HCT116 (cell line): ENCODE measurements at regions not wholly inside any gene's neighbourhood (a gene's known extent, or its start where the extent isn't known, plus 50 kb on each side); places are given as distances from the start of the nearest gene placed in this dataset.

Source experiments
- ATAC-seq: fragments of 200-7000 bp; cut with Tn5 transposase; 2 replicates; pipeline ENCODE4 v1.9.1; 2020; ENCODE audit warnings: mild to moderate bottlenecking, moderate library complexity
- BruUV-seq: library from RNA; stranded (reverse); fragments of 400-500 nt; replicated peaks from 2 replicates; lab custom pipeline; 2021; lab: Mats Ljungman, UMichigan
- CTCF ChIA-PET: fragments of 300-600 bp; sonication (Branson Sonifier 250); formaldehyde crosslinking; loops from one replicate; lab custom pipeline; 2021; ENCODE audit warnings: antibody characterized with exemption; lab: Charles Lee
- POLR2A ChIA-PET: fragments of 300-600, 350-600 bp; sonication (Branson Sonifier 250); formaldehyde crosslinking; loops from one replicate; lab custom pipeline; 2021; ENCODE audit warnings: antibody characterized with exemption; lab: Charles Lee
- RAD21 ChIA-PET, 2 experiments: fragments of 300-600 bp; sonication (Branson Sonifier 250); formaldehyde crosslinking; loops; one replicate each; lab custom pipeline; 2023; ENCODE audit warnings: low total read pairs in 2 of 2; ENCODE audit not compliant: uncharacterized antibody in 2 of 2, unreplicated experiment in 2 of 2, low non-redundant PET in 1 of 2; lab: Charles Lee
- DNase-seq: peaks from one replicate; pipeline ENCODE4 v3.0.0-alpha.2; 2010; ENCODE audit warnings: low read depth, low spot score
- H2AFZ ChIP-seq: fragments of 200-600 bp; shearing (Covaris generic), sonication (generic); 2 replicates; pipeline ENCODE4 v1.6.1; 2017; ENCODE audit warnings: low read depth, mixed run types, mixed read lengths, antibody characterized with exemption, low read length; ENCODE audit not compliant: poor library complexity, severe bottlenecking
- H3K27ac ChIP-seq: 2 replicates; pipeline ENCODE4 v1.5.1; 2012; ENCODE audit warnings: low read depth, low read length
- H3K27me3 ChIP-seq: fragments of 200-600 bp; sonication (generic); 2 replicates; pipeline ENCODE4 v1.6.1; 2016; ENCODE audit warnings: mixed run types, low read length, mixed read lengths; ENCODE audit not compliant: insufficient read depth
- H3K36me3 ChIP-seq, 2 experiments: fragments of 200-500 bp in 1 of 2; fragments of 200-600 bp in 1 of 2; sonication (Bioruptor generic) in 1 of 2; sonication (generic) in 1 of 2; 2 replicates each; pipeline versions ENCODE4 v1.5.1 to v1.6.1; 2014 to 2016; ENCODE audit warnings: low read length in 2 of 2, inconsistent platforms in 1 of 2, mixed read lengths in 1 of 2, mixed run types in 1 of 2; ENCODE audit not compliant: insufficient read depth in 2 of 2, control insufficient read depth in 1 of 2
- H3K4me1 ChIP-seq, 2 experiments: fragments of 200-600 bp in 1 of 2; sonication (generic) in 1 of 2; 2 replicates each; pipeline versions ENCODE4 v1.5.1 to v1.6.1; 2012 to 2017; ENCODE audit warnings: low read length in 2 of 2, inconsistent platforms in 1 of 2, mild to moderate bottlenecking in 1 of 2, mixed read lengths in 1 of 2, mixed run types in 1 of 2, moderate library complexity in 1 of 2; ENCODE audit not compliant: insufficient read depth in 2 of 2, control insufficient read depth in 1 of 2
- H3K4me2 ChIP-seq: fragments of 200-600 bp; sonication (generic); 2 replicates; pipeline ENCODE4 v1.6.1; 2017; ENCODE audit warnings: mixed run types, low read length, mixed read lengths
- H3K4me3 ChIP-seq, 2 experiments: fragments of 200-600 bp in 1 of 2; sonication (generic) in 1 of 2; replicated peaks in 1 of 2; 2 replicates each; pipeline ENCODE4 v1.5.1; 2011 to 2016; ENCODE audit warnings: low read length in 2 of 2, control low read depth in 1 of 2, low read depth in 1 of 2, mild to moderate bottlenecking in 1 of 2, mixed read lengths in 1 of 2, mixed run types in 1 of 2
- H3K79me2 ChIP-seq: fragments of 200-600 bp; sonication (generic); 2 replicates; pipeline ENCODE4 v1.6.1; 2017; ENCODE audit warnings: mild to moderate bottlenecking, mixed run types, low read length, moderate library complexity, mixed read lengths; ENCODE audit not compliant: insufficient read depth
- H3K9ac ChIP-seq: fragments of 200-600 bp; sonication (generic); 2 replicates; pipeline ENCODE4 v1.6.1; 2016; ENCODE audit warnings: low read length, mixed read lengths
- H3K9me2 ChIP-seq: fragments of 200-600 bp; sonication (generic), shearing (Covaris generic); 2 replicates; pipeline ENCODE4 v1.6.1; 2017; ENCODE audit warnings: mixed run types, mild to moderate bottlenecking, moderate library complexity; ENCODE audit not compliant: insufficient read depth
- H3K9me3 ChIP-seq, 2 experiments: fragments of 200-500 bp in 1 of 2; fragments of 200-600 bp in 1 of 2; sonication (Bioruptor generic) in 1 of 2; sonication (generic) in 1 of 2; 2 replicates each; pipeline ENCODE4 v1.6.1; 2014 to 2017; ENCODE audit warnings: low read length in 2 of 2, mixed read lengths in 2 of 2, inconsistent platforms in 1 of 2, low read depth in 1 of 2, mild to moderate bottlenecking in 1 of 2, mixed run types in 1 of 2, moderate library complexity in 1 of 2; ENCODE audit not compliant: control insufficient read depth in 1 of 2, insufficient read depth in 1 of 2
- H4K20me1 ChIP-seq: fragments of 200-600 bp; sonication (generic), shearing (Covaris generic); 2 replicates; pipeline ENCODE4 v1.6.1; 2017; ENCODE audit warnings: mixed run types, mild to moderate bottlenecking, moderate library complexity; ENCODE audit not compliant: insufficient read depth
- CEBPB ChIP-seq: IDR thresholded peaks from 2 replicates; pipeline ENCODE4 v1.6.1; 2012; ENCODE audit warnings: low read depth
- EGR1 ChIP-seq: IDR thresholded peaks from 2 replicates; pipeline ENCODE4 v1.6.1; 2012; ENCODE audit warnings: low read depth
- EZH2 ChIP-seq: fragments of 200-600 bp; sonication (generic); IDR thresholded peaks from 2 replicates; pipeline ENCODE4 v1.6.1; 2017; ENCODE audit warnings: antibody characterized with exemption, mixed run types
- JUND ChIP-seq: IDR thresholded peaks from 2 replicates; pipeline ENCODE4 v1.6.1; 2012
- MAX ChIP-seq: IDR thresholded peaks from 2 replicates; pipeline ENCODE4 v1.6.1; 2012
- POLR2AphosphoS5 ChIP-seq: IDR thresholded peaks from 2 replicates; pipeline ENCODE4 v1.6.1; 2011; ENCODE audit warnings: mild to moderate bottlenecking, low read depth, low read length, moderate library complexity
- SIN3A ChIP-seq: IDR thresholded peaks from 2 replicates; pipeline ENCODE4 v1.6.1; 2012; ENCODE audit warnings: low read depth
- SP1 ChIP-seq: IDR thresholded peaks from 2 replicates; pipeline ENCODE4 v1.6.1; 2012; ENCODE audit warnings: low read depth
- TCF7L2 ChIP-seq: IDR thresholded peaks from 2 replicates; pipeline ENCODE4 v1.7.0; 2011; ENCODE audit warnings: borderline replicate concordance, inconsistent platforms; ENCODE audit not compliant: insufficient read depth, insufficient read length; ENCODE audit errors: extremely low read depth
- ZNF274 ChIP-seq: fragments of 200-500 bp; sonication (Bioruptor generic); IDR thresholded peaks from 2 replicates; pipeline ENCODE4 v1.6.1; 2014; ENCODE audit warnings: mild to moderate bottlenecking, low read depth, low read length, inconsistent platforms
- intact Hi-C: fragments of 100-400 bp; cut with micrococcal nuclease; formaldehyde crosslinking; loops from 2 replicates; pipeline ENCODE4 v1.10.0; 2022
- TF ChIP-seq, protein P1 (sequence below): IDR thresholded peaks from 2 replicates; pipeline ENCODE4 v1.6.1; 2012
- TF ChIP-seq, protein P2 (sequence below), 3 experiments: fragments of 200-600 bp in 1 of 3; sonication (generic) in 1 of 3; IDR thresholded peaks in 2 of 3; conservative IDR thresholded peaks in 1 of 3; 2 replicates each; pipeline ENCODE4 v1.5.1; 2012 to 2017; ENCODE audit warnings: low read depth in 2 of 3, low read length in 2 of 3, antibody characterized with exemption in 1 of 3, borderline replicate concordance in 1 of 3, control low read depth in 1 of 3, mild to moderate bottlenecking in 1 of 3, mixed read lengths in 1 of 3, mixed run types in 1 of 3, moderate library complexity in 1 of 3; ENCODE audit not compliant: insufficient read depth in 1 of 3
- TF ChIP-seq, protein P3 (sequence below): IDR thresholded peaks from 2 replicates; pipeline ENCODE4 v1.6.1; 2011; ENCODE audit warnings: mild to moderate bottlenecking, low read length, moderate library complexity; ENCODE audit not compliant: insufficient replicate concordance; ENCODE audit errors: extremely low read depth

DNA sequence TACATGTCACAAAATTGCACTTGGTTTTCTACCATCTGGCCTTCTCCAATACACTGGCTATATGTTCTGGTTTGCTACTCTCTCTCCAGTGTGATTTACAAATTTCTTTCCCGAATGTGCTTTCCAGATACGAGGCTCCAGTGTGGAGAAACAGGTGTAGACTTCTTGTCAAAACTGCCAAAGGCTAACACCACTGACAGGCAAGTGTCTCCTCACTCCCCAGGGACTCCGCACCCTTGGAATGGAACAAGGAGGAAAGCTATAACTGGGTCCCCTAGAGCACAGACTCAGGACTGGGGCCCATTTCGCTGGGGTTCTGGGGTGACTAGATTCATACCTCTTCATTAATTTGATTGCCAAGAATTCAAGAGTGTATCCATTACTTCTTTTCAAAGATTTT is 161.8 kb downstream of the FOXO1 start:
- no peak for DNase-seq
- Histone ChIP-seq H3K9me2 (no peaks in the 10 kb centered on the region), H3K27me3 (no peaks in the 10 kb centered on the region), H3K9ac (no peak overlapping the region), H3K36me3 (no peaks in the 10 kb centered on the region), H3K79me2 (no peaks in the 10 kb centered on the region), H3K4me1 (no peaks in the 10 kb centered on the region), H3K9me3 (no peaks in the 10 kb centered on the region), H3K27ac (no peak overlapping the region), H3K4me3 (no peak overlapping the region), H3K4me2 (no peak overlapping the region), H4K20me1 (no peaks in the 10 kb centered on the region), H2AFZ (no peak overlapping the region)
- ATAC-seq: no peak
- intact Hi-C loops: no loop called here
- ChIA-PET CTCF (no interaction called here), RAD21 (no interaction called here), POLR2A (no interaction called here)
- BruUV-seq: no TSS peak
- TF ChIP-seq, protein P1, sequence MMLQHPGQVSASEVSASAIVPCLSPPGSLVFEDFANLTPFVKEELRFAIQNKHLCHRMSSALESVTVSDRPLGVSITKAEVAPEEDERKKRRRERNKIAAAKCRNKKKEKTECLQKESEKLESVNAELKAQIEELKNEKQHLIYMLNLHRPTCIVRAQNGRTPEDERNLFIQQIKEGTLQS: no peak
- no peak for TF ChIP-seq ZNF274
- no peak for TF ChIP-seq EZH2
- no peak for TF ChIP-seq CEBPB
- TF ChIP-seq EGR1: no peak
- TF ChIP-seq, protein P2, sequence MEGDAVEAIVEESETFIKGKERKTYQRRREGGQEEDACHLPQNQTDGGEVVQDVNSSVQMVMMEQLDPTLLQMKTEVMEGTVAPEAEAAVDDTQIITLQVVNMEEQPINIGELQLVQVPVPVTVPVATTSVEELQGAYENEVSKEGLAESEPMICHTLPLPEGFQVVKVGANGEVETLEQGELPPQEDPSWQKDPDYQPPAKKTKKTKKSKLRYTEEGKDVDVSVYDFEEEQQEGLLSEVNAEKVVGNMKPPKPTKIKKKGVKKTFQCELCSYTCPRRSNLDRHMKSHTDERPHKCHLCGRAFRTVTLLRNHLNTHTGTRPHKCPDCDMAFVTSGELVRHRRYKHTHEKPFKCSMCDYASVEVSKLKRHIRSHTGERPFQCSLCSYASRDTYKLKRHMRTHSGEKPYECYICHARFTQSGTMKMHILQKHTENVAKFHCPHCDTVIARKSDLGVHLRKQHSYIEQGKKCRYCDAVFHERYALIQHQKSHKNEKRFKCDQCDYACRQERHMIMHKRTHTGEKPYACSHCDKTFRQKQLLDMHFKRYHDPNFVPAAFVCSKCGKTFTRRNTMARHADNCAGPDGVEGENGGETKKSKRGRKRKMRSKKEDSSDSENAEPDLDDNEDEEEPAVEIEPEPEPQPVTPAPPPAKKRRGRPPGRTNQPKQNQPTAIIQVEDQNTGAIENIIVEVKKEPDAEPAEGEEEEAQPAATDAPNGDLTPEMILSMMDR (IDR thresholded peaks at IDR 0.05 in 2 of 3, conservative IDR thresholded peaks at IDR 0.05 in 1 of 3; ENCODE audit: borderline replicate concordance in 1 of 3, insufficient read depth in 1 of 3, low read depth in 2 of 3, low read length in 2 of 3): no peak
- no peak for TF ChIP-seq JUND

GRCh38 chr13:40505196-40505595 is 161.2 kb downstream of the FOXO1 start:
- H3K4me3 ChIP-seq: no peak overlapping the region
- DNase-seq (no peak), ATAC-seq (no peak)
- no peaks in the 10 kb centered on the region for H3K27me3 ChIP-seq
- H3K4me1 ChIP-seq: no peaks in the 10 kb centered on the region
- no peaks in the 10 kb centered on the region for H4K20me1 ChIP-seq
- RAD21 ChIA-PET: no interaction called here
- no peaks in the 10 kb centered on the region for H3K9me3 ChIP-seq
- CTCF ChIA-PET: no interaction called here
- H3K36me3 ChIP-seq: no peaks in the 10 kb centered on the region
- no peak overlapping the region for H3K27ac ChIP-seq
- no peaks in the 10 kb centered on the region for H3K9me2 ChIP-seq
- H3K79me2 ChIP-seq: no peaks in the 10 kb centered on the region
- no peak overlapping the region for H2AFZ ChIP-seq
- no peak overlapping the region for H3K9ac ChIP-seq
- H3K4me2 ChIP-seq: no peak overlapping the region
- POLR2A ChIA-PET: no interaction called here
- intact Hi-C loops: no loop called here
- BruUV-seq: no TSS peak
- TF ChIP-seq SP1 (no peak), EZH2 (no peak), POLR2AphosphoS5 (no peak), MAX (no peak), SIN3A (no peak), JUND (no peak), TCF7L2 (no peak)
- TF ChIP-seq, protein P2 (IDR thresholded peaks at IDR 0.05 in 2 of 3, conservative IDR thresholded peaks at IDR 0.05 in 1 of 3; ENCODE audit: borderline replicate concordance in 1 of 3, insufficient read depth in 1 of 3, low read depth in 2 of 3, low read length in 2 of 3): no peak
- TF ChIP-seq, protein P1: no peak
- TF ChIP-seq, protein P3, sequence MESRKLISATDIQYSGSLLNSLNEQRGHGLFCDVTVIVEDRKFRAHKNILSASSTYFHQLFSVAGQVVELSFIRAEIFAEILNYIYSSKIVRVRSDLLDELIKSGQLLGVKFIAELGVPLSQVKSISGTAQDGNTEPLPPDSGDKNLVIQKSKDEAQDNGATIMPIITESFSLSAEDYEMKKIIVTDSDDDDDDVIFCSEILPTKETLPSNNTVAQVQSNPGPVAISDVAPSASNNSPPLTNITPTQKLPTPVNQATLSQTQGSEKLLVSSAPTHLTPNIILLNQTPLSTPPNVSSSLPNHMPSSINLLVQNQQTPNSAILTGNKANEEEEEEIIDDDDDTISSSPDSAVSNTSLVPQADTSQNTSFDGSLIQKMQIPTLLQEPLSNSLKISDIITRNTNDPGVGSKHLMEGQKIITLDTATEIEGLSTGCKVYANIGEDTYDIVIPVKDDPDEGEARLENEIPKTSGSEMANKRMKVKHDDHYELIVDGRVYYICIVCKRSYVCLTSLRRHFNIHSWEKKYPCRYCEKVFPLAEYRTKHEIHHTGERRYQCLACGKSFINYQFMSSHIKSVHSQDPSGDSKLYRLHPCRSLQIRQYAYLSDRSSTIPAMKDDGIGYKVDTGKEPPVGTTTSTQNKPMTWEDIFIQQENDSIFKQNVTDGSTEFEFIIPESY: no peak
